Stomach smooth muscle (tissue), 2 donors: ENCODE measurements at regions not wholly inside any gene's neighbourhood (a gene's known extent, or its start where the extent isn't known, plus 50 kb on each side); places are given as distances from the start of the nearest gene placed in this dataset.
"Not testable (repeated sequence)": the region's sequence is repeated elsewhere in the genome, so short reads cannot be mapped to it uniquely, and the experiment has no call there.

Experiments
- H3K27ac ChIP-seq: one replicate; pipeline ENCODE4 v1.7.0; 2013; ENCODE audit warnings: mild to moderate bottlenecking, low read length, inconsistent platforms
- H3K27me3 ChIP-seq, 2 donors: one replicate each; pipeline ENCODE4 v1.7.0; 2013; ENCODE audit warnings: low read length in 2 of 2; ENCODE audit not compliant: insufficient read depth in 2 of 2, control insufficient read depth in 1 of 2
- H3K36me3 ChIP-seq, 2 donors: one replicate each; pipeline ENCODE4 v1.7.0; 2013; ENCODE audit warnings: low read length in 2 of 2; ENCODE audit not compliant: control insufficient read depth in 2 of 2, insufficient read depth in 2 of 2
- H3K4me1 ChIP-seq: one replicate; pipeline ENCODE4 v1.7.0; 2013; ENCODE audit warnings: low read length; ENCODE audit not compliant: control insufficient read depth, insufficient read depth
- H3K4me3 ChIP-seq, 2 donors: one replicate each; pipeline ENCODE4 v1.7.0; 2013; ENCODE audit warnings: low read length in 2 of 2
- H3K9ac ChIP-seq, 2 donors: one replicate each; pipeline ENCODE4 v1.7.0; 2013; ENCODE audit warnings: low read length in 2 of 2, mild to moderate bottlenecking in 1 of 2
- H3K9me3 ChIP-seq, 2 donors: one replicate each; pipeline ENCODE4 v1.7.0; 2013; ENCODE audit warnings: low read length in 2 of 2; ENCODE audit not compliant: control insufficient read depth in 2 of 2
- donor health status: healthy.
- donor health status: Pancreatic carcinoma.

GRCh38 chr1:148334339-148335130 lies 148.6 kb downstream of the PPIAL4G start:
- Histone ChIP-seq H3K9me3 (no peaks in the 10 kb centered on the region), H3K27me3 (peaks cover 56 to 62% of the 10 kb centered on the region in 2 donors), H3K9ac (peak overlapping the region; percentile 1 to 78), H3K4me1 (peaks cover 13% of the 10 kb centered on the region), H3K4me3 (peak overlapping the region; percentile 77 to 79), H3K27ac (peak overlapping the region; percentile 11), H3K36me3 (no peaks in the 10 kb centered on the region)

DNA sequence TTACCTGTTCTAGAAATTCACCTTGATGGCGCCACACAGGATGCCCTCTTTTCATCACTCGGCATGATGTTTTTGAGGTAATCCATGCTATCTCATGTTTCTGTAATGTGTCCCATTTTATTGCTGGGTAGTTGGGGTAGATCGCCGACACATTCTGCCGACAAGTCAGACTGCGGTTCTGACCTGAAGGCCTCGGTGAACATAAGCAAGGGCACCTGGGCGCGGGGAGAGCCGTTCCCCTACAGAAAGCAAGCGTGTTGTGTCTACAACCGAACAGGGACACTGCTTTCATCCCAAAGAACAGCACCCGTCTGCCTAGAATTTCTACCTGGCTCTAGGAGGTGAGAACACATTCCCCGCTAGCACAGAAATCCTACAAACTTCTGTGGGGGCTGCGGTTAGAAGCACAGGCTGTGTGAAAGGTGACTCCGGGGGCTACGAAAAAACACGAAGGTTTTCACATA lies 149.2 kb downstream of the PPIAL4G start:
- peaks cover 59 to 68% of the 10 kb centered on the region in 2 donors for H3K27me3 ChIP-seq
- H3K27ac ChIP-seq: no peak overlapping the region
- H3K9me3 ChIP-seq: no peaks in the 10 kb centered on the region
- peaks cover 13% of the 10 kb centered on the region for H3K4me1 ChIP-seq
- peak overlapping the region; percentile 1 to 78 for H3K9ac ChIP-seq
- H3K36me3 ChIP-seq: no peaks in the 10 kb centered on the region
- peak overlapping the region; percentile 77 to 79 for H3K4me3 ChIP-seq

DNA sequence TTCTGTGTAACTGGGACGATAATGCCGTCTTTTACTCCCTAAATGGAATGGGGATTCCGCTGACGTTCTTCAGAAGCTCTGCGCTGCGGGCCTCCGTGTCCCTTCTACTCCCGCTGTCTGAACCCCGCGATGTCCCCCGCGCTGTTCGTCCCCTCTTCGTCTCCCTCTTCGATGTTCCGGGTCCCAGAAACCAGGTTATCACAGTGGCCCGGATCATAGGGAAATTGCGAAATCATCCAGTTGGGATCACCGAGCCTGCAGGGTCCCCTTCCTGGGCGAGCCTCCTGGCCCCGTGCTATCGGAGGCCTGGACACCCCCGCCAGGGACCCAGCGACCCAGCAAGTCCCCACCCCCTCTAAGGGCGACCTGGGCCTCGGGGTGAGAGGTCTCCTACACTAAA lies 154.2 kb downstream of the PPIAL4G start:
- H3K27me3 ChIP-seq: peaks cover 39 to 48% of the 10 kb centered on the region in 2 donors
- peaks cover 2% of the 10 kb centered on the region for H3K4me1 ChIP-seq
- H3K9me3 ChIP-seq: no peaks in the 10 kb centered on the region
- H3K27ac ChIP-seq: no peak overlapping the region
- H3K9ac ChIP-seq: no peak overlapping the region
- no peaks in the 10 kb centered on the region for H3K36me3 ChIP-seq
- peak overlapping the region in 1 of 2 donors; percentile 25 for H3K4me3 ChIP-seq

DNA sequence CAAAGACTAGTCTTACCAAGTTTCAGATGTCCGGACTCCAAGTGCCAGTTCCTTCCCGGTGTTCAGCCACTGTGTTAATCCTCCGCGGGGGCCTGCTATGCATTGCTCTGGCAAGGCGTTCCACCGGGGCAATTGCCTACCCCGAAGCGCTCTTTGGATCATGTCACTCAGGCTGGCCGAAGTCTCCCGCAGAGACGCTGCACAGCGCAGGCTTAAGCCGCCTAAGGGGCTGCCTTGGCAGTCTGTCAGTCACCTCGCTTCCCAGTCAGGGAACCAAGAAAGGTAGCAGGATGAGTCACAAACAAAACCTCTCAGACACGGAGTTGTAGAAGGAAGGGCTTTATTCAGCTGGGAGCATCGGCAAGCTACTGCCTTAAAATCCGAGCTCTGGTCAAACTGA lies 158.1 kb downstream of the PPIAL4G start:
- not testable (repeated sequence) for H3K4me3 ChIP-seq, H3K36me3 ChIP-seq, H3K9ac ChIP-seq, H3K4me1 ChIP-seq, H3K9me3 ChIP-seq, H3K27ac ChIP-seq
- H3K27me3 ChIP-seq: peaks cover 14 to 16% of the 10 kb centered on the region in 2 donors

GRCh38 chr1:148324465-148324864 lies 158.6 kb downstream of the PPIAL4G start:
- H3K9me3 ChIP-seq, H3K36me3 ChIP-seq: not testable (repeated sequence)
- peaks cover 9 to 11% of the 10 kb centered on the region in 2 donors for H3K27me3 ChIP-seq

GRCh38 chr1:148320079-148320478 lies 163.0 kb downstream of the PPIAL4G start:
- H3K9ac ChIP-seq, H3K4me3 ChIP-seq, H3K4me1 ChIP-seq, H3K9me3 ChIP-seq, H3K36me3 ChIP-seq, H3K27ac ChIP-seq: not testable (repeated sequence)
- peaks cover 19 to 27% of the 10 kb centered on the region in 2 donors for H3K27me3 ChIP-seq

More at GRCh38 chr1:148324465-148324864, 158.6 kb downstream of the PPIAL4G start:
- not testable (repeated sequence) for H3K27ac ChIP-seq, H3K4me1 ChIP-seq, H3K9ac ChIP-seq, H3K4me3 ChIP-seq

DNA sequence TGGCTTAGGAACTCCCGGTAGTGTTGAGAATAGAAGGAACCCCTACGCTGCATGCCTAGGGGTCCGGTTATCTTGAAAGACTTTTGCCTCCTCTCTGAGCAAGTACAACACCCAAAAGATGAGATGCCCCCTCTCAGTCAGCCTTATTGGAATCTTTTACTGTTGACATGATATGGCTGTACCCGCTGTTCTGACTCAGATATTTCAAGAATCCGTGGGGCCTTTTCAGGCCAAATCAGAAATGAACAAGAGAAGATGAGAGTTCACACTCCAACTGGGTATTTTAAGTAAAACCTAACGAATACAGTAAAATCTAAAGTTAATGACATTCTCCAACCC lies 164.2 kb downstream of the PPIAL4G start:
- H3K4me3 ChIP-seq: peak overlapping the region in 1 of 2 donors; percentile 40
- H3K9ac ChIP-seq: no peak overlapping the region
- H3K27ac ChIP-seq: no peak overlapping the region
- H3K36me3 ChIP-seq: no peaks in the 10 kb centered on the region
- H3K4me1 ChIP-seq: peaks cover 6% of the 10 kb centered on the region
- peaks cover 19 to 35% of the 10 kb centered on the region in 2 donors for H3K27me3 ChIP-seq
- H3K9me3 ChIP-seq: no peaks in the 10 kb centered on the region

DNA sequence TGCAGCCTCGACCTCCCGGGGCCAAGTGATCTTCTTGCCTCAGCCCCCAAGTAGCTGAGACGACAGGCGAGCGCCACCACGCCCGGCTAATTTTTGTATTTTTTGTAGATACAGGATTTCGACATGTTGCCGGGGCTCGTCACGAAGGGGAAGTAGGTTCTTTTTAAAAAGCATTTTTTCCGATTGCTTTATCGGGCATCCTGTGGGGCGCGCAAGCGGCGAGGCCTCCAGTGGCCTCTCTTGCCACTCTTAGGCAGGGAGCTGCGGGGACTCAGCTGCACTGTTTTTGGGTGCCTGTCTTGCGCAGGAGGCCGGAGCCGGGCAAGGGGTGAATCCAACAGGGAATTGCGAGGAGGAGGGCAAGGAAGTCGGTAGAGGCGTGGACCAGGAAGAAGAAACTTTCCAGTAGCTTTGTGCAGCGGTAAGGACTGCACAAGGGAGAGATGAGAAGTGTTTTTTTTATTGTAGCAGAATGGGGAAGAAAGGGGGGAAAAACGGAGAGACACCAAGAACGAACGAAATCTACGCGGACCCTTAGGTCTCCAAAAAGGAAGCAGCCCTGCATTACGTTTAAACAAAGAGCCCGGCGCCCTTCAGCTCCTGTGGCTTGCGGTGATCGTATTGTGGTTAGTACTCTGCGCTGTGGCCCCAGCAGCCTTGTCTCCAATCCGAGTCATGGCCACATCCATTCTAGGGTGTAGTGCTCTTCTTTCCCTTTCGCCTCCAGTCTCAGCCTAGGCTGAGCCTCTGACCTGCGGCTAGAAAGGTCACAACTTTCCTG lies 164.8 kb downstream of the PPIAL4G start:
- Histone ChIP-seq H3K27me3 (peaks cover 19 to 35% of the 10 kb centered on the region in 2 donors), H3K4me3 (peak overlapping the region in 1 of 2 donors; percentile 40), H3K4me1 (peaks cover 6% of the 10 kb centered on the region)

GRCh38 chr1:148317288-148317985 lies 165.4 kb upstream of the NBPF11 start:
- H3K4me1 ChIP-seq: peaks cover 6% of the 10 kb centered on the region
- peaks cover 19 to 35% of the 10 kb centered on the region in 2 donors for H3K27me3 ChIP-seq
- no peaks in the 10 kb centered on the region for H3K9me3 ChIP-seq
- no peaks in the 10 kb centered on the region for H3K36me3 ChIP-seq
- no peak overlapping the region for H3K27ac ChIP-seq
- H3K9ac ChIP-seq: no peak overlapping the region
- H3K4me3 ChIP-seq: peak overlapping the region in 1 of 2 donors; percentile 8

More for the DNA sequence above, 164.8 kb downstream of the PPIAL4G start:
- no peak overlapping the region for H3K9ac ChIP-seq
- H3K27ac ChIP-seq: no peak overlapping the region
- H3K9me3 ChIP-seq: no peaks in the 10 kb centered on the region
- H3K36me3 ChIP-seq: no peaks in the 10 kb centered on the region

DNA sequence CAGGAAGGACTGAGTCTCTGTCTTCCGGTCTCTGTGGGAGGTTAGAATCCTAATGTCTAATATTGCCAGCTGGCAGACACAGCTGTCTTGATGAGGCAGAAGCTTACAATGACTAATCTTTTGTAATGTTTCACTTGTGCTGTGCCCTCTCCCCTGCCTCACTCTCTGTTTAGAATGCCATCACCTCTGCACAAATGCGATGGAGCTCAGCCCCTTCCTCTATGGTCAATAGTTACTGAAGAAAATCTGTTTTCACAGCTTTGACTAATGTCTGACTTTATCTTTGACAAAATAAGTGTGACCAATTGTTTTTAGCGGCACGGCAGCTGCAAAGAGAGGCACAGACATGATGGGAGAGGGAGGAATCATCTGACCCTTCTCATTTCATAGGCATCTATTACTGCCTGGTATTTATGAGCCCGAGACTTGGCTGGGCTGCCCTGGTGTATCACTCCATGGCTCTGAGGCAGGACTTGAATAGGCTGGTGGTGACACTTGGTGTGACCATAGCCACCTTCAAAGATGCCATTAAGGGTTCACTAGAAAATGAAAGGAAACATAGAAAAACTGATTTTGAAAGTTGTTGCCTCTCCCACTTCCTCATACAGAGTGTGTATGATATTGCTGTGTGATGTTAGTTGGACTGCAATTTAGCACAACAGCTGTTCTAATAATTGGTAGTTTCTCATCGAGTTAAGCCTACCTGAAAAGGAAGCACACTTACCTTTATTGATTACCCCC lies 163.2 kb upstream of the NBPF11 start:
- H3K9me3 ChIP-seq: peaks cover 0 to 4% of the 10 kb centered on the region in 2 donors
- H3K36me3 ChIP-seq: no peaks in the 10 kb centered on the region
- no peak overlapping the region for H3K4me3 ChIP-seq
- H3K4me1 ChIP-seq: peaks cover 7% of the 10 kb centered on the region
- H3K9ac ChIP-seq: no peak overlapping the region
- peaks cover 31 to 44% of the 10 kb centered on the region in 2 donors for H3K27me3 ChIP-seq
- H3K27ac ChIP-seq: no peak overlapping the region
